HUES64 (cell line): ENCODE measurements at regions not wholly inside any gene's neighbourhood (a gene's known extent, or its start where the extent isn't known, plus 50 kb on each side); places are given as distances from the start of the nearest gene placed in this dataset.
"Not testable (repeated sequence)": the region's sequence is repeated elsewhere in the genome, so short reads cannot be mapped to it uniquely, and the experiment has no call there.

Source experiments
- H3K27ac ChIP-seq: 2 replicates; pipeline ENCODE4 v1.7.0; 2013; ENCODE audit warnings: low read depth, low read length, inconsistent platforms
- H3K27me3 ChIP-seq: 2 replicates; pipeline ENCODE4 v1.6.1; 2013; ENCODE audit warnings: mild to moderate bottlenecking, low read length; ENCODE audit not compliant: insufficient read depth
- H3K36me3 ChIP-seq: 2 replicates; pipeline ENCODE4 v1.6.1; 2013; ENCODE audit warnings: mild to moderate bottlenecking, low read length; ENCODE audit not compliant: insufficient read depth
- H3K4me1 ChIP-seq: 2 replicates; pipeline ENCODE4 v1.6.1; 2013; ENCODE audit warnings: mild to moderate bottlenecking, low read length, moderate library complexity; ENCODE audit not compliant: insufficient read depth
- H3K4me3 ChIP-seq: 2 replicates; pipeline ENCODE4 v1.5.1; 2013; ENCODE audit warnings: mild to moderate bottlenecking, low read length, moderate library complexity
- H3K9ac ChIP-seq: 2 replicates; pipeline ENCODE4 v1.6.1; 2013; ENCODE audit warnings: mild to moderate bottlenecking, low read depth, low read length
- H3K9me3 ChIP-seq: 2 replicates; pipeline ENCODE4 v1.6.1; 2013; ENCODE audit warnings: low read depth, low read length; ENCODE audit not compliant: insufficient read depth
- WGBS: fragments of 150-250, 120-280 bp; methylation state at CpG from one replicate; pipeline ENCODE4 v1.1.7; 2013; ENCODE audit warnings: missing lambda C conversion rate; 5-methylcytosine and 5-hydroxymethylcytosine counted together

DNA sequence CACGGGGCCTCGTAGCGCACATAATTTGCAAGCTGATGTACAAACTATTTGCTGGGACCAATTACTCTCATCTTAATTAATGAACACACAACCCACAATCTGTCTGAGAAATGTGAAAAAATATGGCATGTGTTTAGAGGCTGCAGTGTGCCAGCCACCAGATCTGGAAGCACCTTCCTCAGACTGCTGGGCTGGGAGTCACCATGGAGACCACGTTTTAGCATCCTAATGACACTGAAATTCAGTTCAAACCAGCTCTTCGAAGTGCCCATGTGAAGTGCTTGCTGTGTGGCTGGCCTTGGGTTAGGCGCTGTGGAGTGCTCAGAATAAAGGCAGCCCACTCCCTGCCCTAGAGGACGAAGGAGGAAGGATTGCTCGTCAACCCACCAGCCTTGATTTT, 482.4 kb downstream of the OMA1 start:
- WGBS = 76% methylated on average over 5 of the region's 8 CpGs
- no peak overlapping the region for H3K27ac ChIP-seq
- no peak overlapping the region for H3K9ac ChIP-seq
- H3K27me3 ChIP-seq = no peaks in the 10 kb centered on the region; the same call in 1 of the 2 replicates
- no peaks in the 10 kb centered on the region for H3K4me1 ChIP-seq
- H3K36me3 ChIP-seq = no peaks in the 10 kb centered on the region
- no peak overlapping the region for H3K4me3 ChIP-seq
- H3K9me3 ChIP-seq = no peaks in the 10 kb centered on the region

DNA sequence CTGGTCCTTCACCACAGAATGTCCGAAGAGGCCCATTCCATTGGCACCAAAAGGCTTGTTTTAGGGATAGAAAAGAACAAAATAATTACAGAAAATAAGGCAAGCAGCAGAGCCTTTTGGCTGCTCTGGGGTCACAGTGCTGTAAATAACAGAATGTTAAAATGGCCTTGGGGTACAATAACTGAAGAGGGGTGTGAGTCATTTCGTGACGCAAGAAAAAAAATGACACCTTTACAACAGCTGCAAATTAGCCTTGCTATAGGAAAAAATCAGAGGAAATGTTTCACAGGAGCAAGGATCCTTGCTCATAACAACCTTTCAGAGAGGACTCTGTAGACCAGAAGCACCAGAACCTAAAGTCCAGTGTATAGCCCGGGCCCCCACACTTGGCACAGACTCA, 483.4 kb downstream of the OMA1 start:
- 98% methylated on average over 4 of the region's 4 CpGs for WGBS
- Histone ChIP-seq H3K27ac (no peak overlapping the region), H3K4me1 (no peaks in the 10 kb centered on the region), H3K36me3 (no peaks in the 10 kb centered on the region), H3K9me3 (no peaks in the 10 kb centered on the region), H3K9ac (no peak overlapping the region), H3K4me3 (no peak overlapping the region), H3K27me3 (no peaks in the 10 kb centered on the region; the same call in 1 of the 2 replicates)

GRCh38 chr1:58062635-58063034, 483.9 kb downstream of the OMA1 start:
- no peak overlapping the region for H3K9ac ChIP-seq
- 95% methylated on average over 4 of the region's 4 CpGs for WGBS
- H3K4me3 ChIP-seq = no peak overlapping the region
- H3K4me1 ChIP-seq = no peaks in the 10 kb centered on the region
- H3K9me3 ChIP-seq = no peaks in the 10 kb centered on the region
- H3K27me3 ChIP-seq = no peaks in the 10 kb centered on the region; the same call in 1 of the 2 replicates
- H3K27ac ChIP-seq = no peak overlapping the region
- H3K36me3 ChIP-seq = no peaks in the 10 kb centered on the region

DNA sequence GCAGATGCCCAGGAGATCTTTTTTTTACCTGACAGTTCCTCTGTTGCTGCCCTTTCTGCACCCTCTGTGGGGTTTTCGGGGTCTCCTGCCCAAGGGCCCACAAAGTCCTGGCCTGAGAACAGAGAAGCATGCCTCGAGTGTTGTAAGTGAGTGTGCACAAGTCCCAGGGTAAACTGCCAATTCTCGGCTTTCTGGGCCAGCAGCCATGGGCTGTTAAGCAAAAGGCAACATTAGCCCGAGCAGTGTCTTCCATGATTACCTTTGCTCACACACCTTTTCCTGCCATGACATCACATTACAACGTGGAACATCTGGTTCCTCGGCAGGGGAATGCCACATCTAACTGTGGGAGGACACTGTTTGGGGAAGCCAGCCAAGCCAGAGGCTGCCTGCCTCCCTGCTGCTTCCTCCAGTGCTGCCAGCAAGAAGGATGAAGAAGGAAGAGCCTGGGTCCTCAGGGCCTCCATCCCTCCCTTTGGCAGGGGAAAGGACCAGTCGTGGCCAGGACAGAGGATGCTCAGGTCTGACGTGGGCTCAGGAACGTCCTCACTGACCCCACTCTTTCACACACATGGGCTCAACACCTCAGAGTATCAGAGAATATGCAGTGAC, 485.9 kb downstream of the OMA1 start:
- Histone ChIP-seq H3K27me3 (no peaks in the 10 kb centered on the region; the same call in 1 of the 2 replicates), H3K27ac (no peak overlapping the region), H3K36me3 (no peaks in the 10 kb centered on the region), H3K4me1 (no peaks in the 10 kb centered on the region), H3K9ac (no peak overlapping the region), H3K4me3 (no peak overlapping the region), H3K9me3 (no peaks in the 10 kb centered on the region)
- WGBS = 92% methylated on average over 9 of the region's 9 CpGs

DNA sequence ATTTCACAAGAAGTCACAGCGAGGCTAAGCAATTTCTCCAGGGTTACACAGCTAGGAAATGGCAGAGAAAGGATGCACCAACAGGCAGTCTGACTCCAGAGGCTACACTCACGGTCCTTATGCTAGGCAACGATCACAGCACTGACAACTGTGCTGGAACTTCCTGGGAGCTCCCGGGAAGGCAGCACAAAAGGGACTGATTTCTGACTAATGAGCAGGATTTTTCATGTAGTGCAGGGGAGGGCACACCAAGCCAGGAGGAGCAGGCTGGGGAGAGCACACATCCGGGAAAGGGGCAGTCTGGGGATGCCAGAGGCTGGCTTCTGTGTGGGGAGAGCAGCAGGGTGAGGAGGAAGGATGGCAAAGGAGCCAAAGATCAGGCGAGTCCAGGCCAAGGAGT, 486.7 kb downstream of the OMA1 start:
- 77% methylated on average over 6 of the region's 6 CpGs for whole genome bisulfite sequencing
- Histone ChIP-seq H3K27me3 (no peaks in the 10 kb centered on the region; the same call in 1 of the 2 replicates), H3K36me3 (no peaks in the 10 kb centered on the region), H3K4me1 (no peaks in the 10 kb centered on the region), H3K9ac (no peak overlapping the region), H3K9me3 (no peaks in the 10 kb centered on the region), H3K4me3 (no peak overlapping the region), H3K27ac (no peak overlapping the region)

- 84% methylated on average over 8 of the region's 8 CpGs for WGBS
- no peaks in the 10 kb centered on the region for H3K9me3 ChIP-seq
- H3K27ac ChIP-seq = no peak overlapping the region
- no peaks in the 10 kb centered on the region; the same call in 1 of the 2 replicates for H3K27me3 ChIP-seq
- H3K9ac ChIP-seq = no peak overlapping the region
- no peaks in the 10 kb centered on the region for H3K36me3 ChIP-seq
- H3K4me3 ChIP-seq = no peak overlapping the region
- no peaks in the 10 kb centered on the region for H3K4me1 ChIP-seq
Measured at GRCh38 chr1:58058323-58058722, 488.2 kb downstream of the OMA1 start.

- H3K36me3 ChIP-seq = no peaks in the 10 kb centered on the region
- H3K27me3 ChIP-seq = no peaks in the 10 kb centered on the region; the same call in 1 of the 2 replicates
- H3K9me3 ChIP-seq = no peaks in the 10 kb centered on the region
- no peak overlapping the region for H3K9ac ChIP-seq
- no peaks in the 10 kb centered on the region for H3K4me1 ChIP-seq
- no peak overlapping the region for H3K4me3 ChIP-seq
- no peak overlapping the region for H3K27ac ChIP-seq
Measured at GRCh38 chr1:58057826-58058225, 488.7 kb downstream of the OMA1 start.

DNA sequence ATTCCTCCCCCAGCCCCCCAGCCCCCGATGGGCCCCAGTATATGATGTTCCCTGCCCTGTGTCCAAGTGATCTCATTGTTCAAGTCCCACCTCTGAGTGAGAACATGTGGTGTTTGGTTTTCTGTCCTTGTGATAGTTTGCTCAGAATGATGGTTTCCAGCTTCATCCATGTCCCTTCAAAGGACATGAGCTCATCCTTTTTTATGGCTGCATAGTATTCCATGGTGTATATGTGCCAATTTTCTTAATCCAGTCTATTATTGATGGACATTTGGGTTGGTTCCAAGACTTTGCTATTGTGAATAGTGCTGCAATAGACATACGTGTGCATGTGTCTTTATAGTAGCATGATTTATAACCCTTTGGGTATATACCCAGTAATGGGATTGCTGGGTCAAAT, 495.3 kb downstream of the OMA1 start:
- not testable (repeated sequence) for H3K4me1 ChIP-seq, H3K27ac ChIP-seq, H3K27me3 ChIP-seq, H3K9me3 ChIP-seq, H3K9ac ChIP-seq, H3K36me3 ChIP-seq, H3K4me3 ChIP-seq
- 94% methylated on average over 2 of the region's 2 CpGs for WGBS

- Histone ChIP-seq H3K9me3 (0 out of 2 replicates have a peak, but pooled peaks cover 4% of the 10 kb centered on the region), H3K9ac (no peak overlapping the region), H3K27me3 (no peaks in the 10 kb centered on the region), H3K4me3 (no peak overlapping the region), H3K36me3 (no peaks in the 10 kb centered on the region), H3K27ac (no peak overlapping the region), H3K4me1 (peaks cover 3% of the 10 kb centered on the region; the same call in 1 of the 2 replicates)
- 68% methylated on average over 5 of the region's 5 CpGs for WGBS
Measured at GRCh38 chr1:58047265-58047858, 499.2 kb downstream of the OMA1 start.

- Histone ChIP-seq H3K4me3 (no peak overlapping the region), H3K9me3 (0 out of 2 replicates have a peak, but pooled peaks cover 4% of the 10 kb centered on the region), H3K9ac (no peak overlapping the region), H3K27me3 (no peaks in the 10 kb centered on the region), H3K27ac (no peak overlapping the region), H3K4me1 (peaks cover 3% of the 10 kb centered on the region; the same call in 1 of the 2 replicates), H3K36me3 (no peaks in the 10 kb centered on the region)
- 86% methylated on average over 15 of the region's 15 CpGs for WGBS
Measured at GRCh38 chr1:58045094-58045705, 501.3 kb downstream of the OMA1 start.

- Histone ChIP-seq H3K4me3 (no peak overlapping the region), H3K9me3 (no peaks in the 10 kb centered on the region), H3K36me3 (no peaks in the 10 kb centered on the region), H3K27ac (no peak overlapping the region), H3K27me3 (no peaks in the 10 kb centered on the region), H3K4me1 (peaks cover 3% of the 10 kb centered on the region; the same call in 1 of the 2 replicates), H3K9ac (no peak overlapping the region)
- WGBS = 74% methylated on average over 2 of the region's 2 CpGs
Measured at GRCh38 chr1:58041621-58042020, 504.9 kb downstream of the OMA1 start.
